GM21825 (cell line): ENCODE measurements at regions not wholly inside any gene's neighbourhood (a gene's known extent, or its start where the extent isn't known, plus 50 kb on each side); places are given as distances from the start of the nearest gene placed in this dataset.

ENCODE experiments used
- ATAC-seq: cut with Tn5 transposase; IDR thresholded peaks from one replicate; pipeline ENCODE4 v1.9.1; 2021; ENCODE audit warnings: mild to moderate bottlenecking, moderate library complexity; ENCODE audit not compliant: unreplicated experiment

GRCh38 chr1:38580594-38580993, 279.0 kb downstream of the RRAGC start:
- ATAC-seq = no peak

GRCh38 chr1:38579056-38579455, 280.5 kb downstream of the RRAGC start:
- no peak for ATAC-seq

DNA sequence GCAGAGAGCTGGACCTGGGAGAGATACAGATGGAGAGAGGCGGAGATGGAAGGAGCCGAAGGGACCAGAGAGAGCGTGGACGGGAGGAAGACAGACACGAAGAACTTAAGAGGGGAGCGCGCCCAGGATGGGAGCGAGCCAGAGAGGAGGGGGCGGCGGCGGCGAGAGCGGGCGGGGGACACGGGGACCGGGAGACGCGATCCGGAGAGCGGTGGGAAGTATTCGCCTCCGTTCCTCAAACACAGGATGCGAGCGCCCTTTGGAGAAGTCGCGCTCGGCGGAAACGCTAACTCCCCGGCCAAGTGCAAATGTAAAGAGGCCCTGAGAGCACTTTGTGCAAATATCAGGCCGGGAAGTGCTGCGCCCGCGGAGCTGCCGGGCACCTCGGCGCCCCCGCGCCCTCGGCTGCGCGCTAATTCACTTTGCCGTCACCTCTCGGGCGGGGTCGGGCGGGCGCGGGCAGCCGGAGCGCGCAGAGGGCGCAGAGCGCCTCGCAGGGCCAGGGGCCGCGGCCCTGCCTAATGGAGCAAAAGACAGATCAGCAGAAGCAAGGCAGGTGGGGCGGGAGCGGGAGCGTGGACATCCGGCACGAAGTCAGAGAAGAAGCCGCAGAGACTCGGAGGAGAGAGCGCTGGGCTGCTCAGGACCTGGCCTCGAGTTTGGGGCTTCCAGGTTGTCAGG, 281.2 kb downstream of the RRAGC start:
- no peak for ATAC-seq

- no peak for ATAC-seq
These were observed 281.7 kb downstream of the RRAGC start for GRCh38 chr1:38577937-38578270.

GRCh38 chr1:38577385-38577784, 282.2 kb downstream of the RRAGC start:
- no peak for ATAC-seq

GRCh38 chr1:38576241-38576640, 283.3 kb downstream of the RRAGC start:
- no peak for ATAC-seq

DNA sequence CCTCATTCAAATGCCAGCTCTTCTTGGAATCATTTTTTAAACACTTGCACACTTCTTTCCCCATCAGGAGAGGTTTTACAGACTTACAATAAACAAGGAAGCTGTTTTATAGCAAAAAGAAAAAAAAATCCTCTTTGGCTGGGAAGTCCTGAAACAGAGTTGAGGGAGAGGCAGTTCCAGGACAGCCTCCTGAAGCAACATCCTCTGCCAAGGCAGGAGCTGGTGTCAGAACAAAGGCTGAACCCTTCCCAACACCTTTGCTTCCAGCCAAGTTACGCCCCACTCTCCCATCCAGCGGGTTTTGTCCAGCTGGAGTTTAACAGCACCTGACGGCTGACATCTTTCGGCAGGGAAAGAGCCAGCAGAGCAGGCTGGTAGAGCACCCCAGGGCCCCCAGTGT, 287.8 kb downstream of the RRAGC start:
- ATAC-seq = no peak

DNA sequence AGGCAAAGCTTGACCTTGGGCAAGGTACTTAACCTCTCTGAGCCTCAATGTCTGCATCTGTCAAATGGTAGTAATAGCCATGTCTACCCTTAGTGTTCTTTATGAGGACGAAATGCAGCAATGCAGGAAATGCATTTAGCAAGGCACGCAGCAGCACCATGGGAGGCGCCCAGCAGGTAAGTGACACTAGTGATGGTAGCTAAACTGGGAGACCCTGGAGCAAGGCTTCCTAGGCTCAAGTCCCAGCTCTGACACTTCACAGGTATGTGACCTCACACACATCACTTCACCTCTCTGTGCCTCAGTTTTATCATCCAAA, 289.0 kb downstream of the RRAGC start:
- ATAC-seq = no peak

DNA sequence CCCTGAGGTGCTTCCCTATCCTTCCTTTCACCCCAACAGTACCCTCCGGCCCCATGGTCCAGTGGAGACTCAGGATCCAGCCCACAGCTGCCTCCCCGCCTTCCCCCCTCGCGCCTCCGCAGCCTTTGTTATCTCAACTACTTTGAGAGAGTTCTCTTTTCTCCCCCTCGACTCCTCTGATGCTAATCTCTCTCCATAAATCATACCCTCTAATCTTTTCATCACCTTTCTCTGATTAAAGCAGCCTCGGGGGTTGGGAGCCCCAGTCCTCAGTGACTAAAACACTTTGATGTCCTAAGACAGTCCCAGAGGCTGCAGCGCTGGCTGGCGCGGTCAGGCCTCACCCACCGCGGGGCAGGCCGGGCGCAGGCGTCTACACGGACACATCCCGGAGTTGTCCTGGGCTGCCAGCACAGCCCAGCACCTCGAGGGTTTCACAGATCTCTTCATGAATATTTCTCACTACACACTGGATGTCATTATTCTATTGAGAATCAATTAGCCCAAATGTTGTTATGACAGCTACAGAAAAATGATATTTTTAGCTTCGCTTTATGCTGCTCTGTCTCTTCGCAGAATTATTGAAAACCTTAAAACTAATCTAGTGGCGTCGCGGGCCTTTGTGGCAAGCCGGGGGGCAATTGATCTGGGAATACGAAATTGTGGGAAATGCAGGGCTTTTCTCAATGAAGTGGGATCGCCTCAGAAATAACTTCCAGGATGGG, 289.5 kb downstream of the RRAGC start:
- ATAC-seq = no peak

- no peak for ATAC-seq
These were observed 291.3 kb downstream of the RRAGC start for GRCh38 chr1:38568061-38568857.

DNA sequence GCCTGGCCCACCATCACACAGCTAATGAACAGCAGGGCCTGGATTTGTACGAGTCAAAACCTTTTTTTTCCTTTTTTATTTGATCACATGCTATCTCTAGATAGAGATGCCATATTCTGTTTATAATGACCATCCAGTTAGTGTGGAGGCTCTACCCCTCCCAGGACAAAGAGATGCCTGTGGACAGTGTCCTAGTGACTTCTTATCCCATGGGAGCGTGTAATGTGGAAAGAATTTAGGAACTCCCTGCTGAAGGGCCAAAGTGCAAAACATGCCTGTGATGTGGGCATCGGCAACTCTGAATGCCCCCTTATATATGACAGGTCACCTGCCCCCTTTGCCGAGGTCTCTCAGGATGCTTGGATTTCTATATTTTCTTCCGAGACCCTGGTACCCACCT, 292.2 kb downstream of the RRAGC start:
- no peak for ATAC-seq

- no peak for ATAC-seq
These were observed 294.5 kb downstream of the RRAGC start for GRCh38 chr1:38565020-38565491.

DNA sequence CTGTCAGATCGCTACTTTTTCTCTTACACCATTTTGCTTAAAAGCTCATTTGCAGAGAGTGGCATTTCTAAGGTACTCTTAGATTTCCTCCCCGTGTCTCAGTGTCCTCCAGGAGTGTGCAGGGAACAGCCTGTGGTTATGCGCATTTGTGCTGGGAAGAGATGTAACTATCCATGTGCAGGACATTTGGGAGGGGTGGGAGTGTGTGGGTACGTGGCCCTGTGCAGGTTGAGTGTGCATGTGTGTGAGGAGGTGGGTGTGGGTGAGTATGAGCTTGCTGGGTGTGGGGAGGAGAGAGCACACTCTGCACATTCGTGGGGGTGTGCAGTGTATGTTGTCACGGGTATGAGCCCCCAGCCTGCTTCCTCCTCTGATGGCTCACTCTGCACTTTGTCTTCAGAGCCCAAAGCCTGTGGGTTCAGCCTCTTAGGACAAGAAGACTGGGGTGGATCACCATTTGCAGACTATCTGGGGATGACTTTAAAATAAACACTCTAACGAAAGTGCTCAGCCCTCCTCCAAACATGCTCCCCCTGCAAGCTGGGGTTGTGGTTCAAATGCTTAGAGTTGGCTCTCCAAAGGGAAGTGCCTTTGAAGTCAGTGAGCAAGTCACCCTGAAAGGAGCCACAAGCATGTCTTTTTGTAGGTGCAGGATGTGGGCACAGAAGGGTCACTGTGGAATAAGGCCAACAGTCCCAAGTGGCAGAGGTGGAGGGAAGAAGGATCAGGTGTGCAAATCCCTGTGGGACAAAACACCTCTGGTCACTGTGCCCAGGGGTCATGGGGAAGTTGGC, 295.4 kb downstream of the RRAGC start:
- no peak for ATAC-seq

DNA sequence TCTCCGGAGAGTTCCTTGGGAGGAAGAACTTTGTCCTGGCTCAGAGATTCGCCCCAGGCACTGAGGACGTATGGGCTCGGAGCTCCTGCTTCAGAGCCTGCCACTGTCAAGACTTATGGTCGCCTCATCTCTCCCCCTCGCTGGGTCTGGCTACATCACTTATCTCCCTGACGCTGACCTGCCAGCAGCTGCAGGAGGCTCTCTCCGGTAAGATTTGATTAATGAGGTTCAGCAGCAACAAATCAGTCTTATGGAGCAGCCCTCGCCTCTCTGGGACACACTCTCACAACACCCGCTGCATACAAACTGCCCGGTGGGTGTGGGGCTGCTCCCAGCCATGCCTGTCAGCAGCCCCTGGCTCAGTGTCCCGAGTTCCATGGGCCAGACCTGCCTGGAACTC, 297.8 kb downstream of the RRAGC start:
- ATAC-seq = no peak

DNA sequence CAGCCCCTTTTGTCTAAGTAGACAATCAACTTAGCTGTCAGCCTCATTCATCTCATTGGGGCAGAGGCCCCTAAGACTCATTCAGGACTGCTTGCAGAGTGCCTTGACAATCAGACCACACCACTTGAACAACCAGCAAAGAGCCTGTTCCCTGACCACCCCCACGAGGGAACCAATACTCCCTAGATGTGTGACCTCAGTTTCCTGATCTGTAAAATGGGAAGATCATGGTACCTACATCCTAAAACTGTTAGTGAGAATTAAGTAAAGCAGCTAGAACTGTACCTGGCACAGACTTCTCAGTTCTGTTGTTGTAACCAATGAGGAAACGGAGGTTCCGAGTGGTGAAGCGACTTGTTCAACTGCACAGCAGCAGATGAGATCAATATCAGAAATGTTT, 298.5 kb downstream of the RRAGC start:
- ATAC-seq = no peak

GRCh38 chr1:38560457-38560856, 299.1 kb downstream of the RRAGC start:
- ATAC-seq = no peak

GRCh38 chr1:38559446-38560165, 300.0 kb downstream of the RRAGC start:
- ATAC-seq = peak; percentile 57

- ATAC-seq = peak; percentile 32
These were observed 300.8 kb downstream of the RRAGC start for GRCh38 chr1:38558500-38559445.

- ATAC-seq = no peak
These were observed 301.5 kb downstream of the RRAGC start for GRCh38 chr1:38558055-38558454.
